HEK293 (cell line): ENCODE measurements at regions not wholly inside any gene's neighbourhood (a gene's known extent, or its start where the extent isn't known, plus 50 kb on each side); places are given as distances from the start of the nearest gene placed in this dataset.

Experiments
- CTCF ChIA-PET: fragments of 350-600 bp; formaldehyde crosslinking; extraction: SDS; loops from one replicate; lab custom pipeline; 2021; ENCODE audit warnings: antibody characterized with exemption; lab: Yijun Ruan, JAX
- POLR2A ChIA-PET: fragments of 300-600 bp; formaldehyde crosslinking; extraction: SDS; loops from one replicate; lab custom pipeline; 2020; ENCODE audit warnings: antibody characterized with exemption, inconsistent platforms; lab: Yijun Ruan, JAX
- H3K27ac ChIP-seq: fragments of 200-500 bp; sonication (Bioruptor generic); 2 replicates; pipeline ENCODE4 v1.5.1; 2014; ENCODE audit warnings: low read depth, low read length, control low read depth, inconsistent platforms; ENCODE audit errors: extremely low read depth
- H3K36me3 ChIP-seq, 2 experiments: fragments of 200-500 bp in 1 of 2; sonication (Bioruptor generic) in 1 of 2; 1 replicate in 1 of 2; 2 replicates in 1 of 2; pipeline ENCODE4 v1.5.1; 2014 to 2017; ENCODE audit warnings: inconsistent platforms in 2 of 2, low read length in 2 of 2; ENCODE audit not compliant: control insufficient read depth in 2 of 2, insufficient read depth in 1 of 2
- H3K4me1 ChIP-seq: fragments of 200-500 bp; sonication (Bioruptor generic); 2 replicates; pipeline ENCODE4 v1.5.1; 2014; ENCODE audit warnings: mild to moderate bottlenecking, low read length, inconsistent platforms; ENCODE audit not compliant: control insufficient read depth, insufficient read depth
- H3K4me3 ChIP-seq: 2 replicates; pipeline ENCODE4 v1.5.1; 2011; ENCODE audit warnings: low read depth, mild to moderate bottlenecking, control low read depth, low read length, moderate library complexity
- H3K9me3 ChIP-seq: fragments of 200-500 bp; sonication (Bioruptor generic); 2 replicates; pipeline ENCODE4 v1.5.1; 2014; ENCODE audit warnings: low read depth, low read length, inconsistent platforms; ENCODE audit not compliant: control insufficient read depth, insufficient read depth
- KLF10 ChIP-seq: fragments of 450-650 bp; IDR thresholded peaks from 2 replicates; pipeline ENCODE4 v1.5.1; 2018; ENCODE audit warnings: missing biosample characterization, mild to moderate bottlenecking, missing genetic modification characterization
- MZF1 ChIP-seq: fragments of 450-650 bp; formaldehyde crosslinking; IDR thresholded peaks from 2 replicates; pipeline ENCODE4 v1.5.1; 2017; ENCODE audit warnings: missing biosample characterization, missing genetic modification characterization, borderline replicate concordance
- ZBTB17 ChIP-seq: fragments of 450-650 bp; formaldehyde crosslinking; IDR thresholded peaks from 2 replicates; pipeline ENCODE4 v1.5.1; 2016; ENCODE audit warnings: missing biosample characterization, missing genetic modification characterization
- ZBTB20 ChIP-seq: fragments of 450-650 bp; formaldehyde crosslinking; IDR thresholded peaks from 2 replicates; pipeline ENCODE4 v1.5.1; 2016; ENCODE audit warnings: missing biosample characterization, missing genetic modification characterization
- ZBTB7A ChIP-seq: fragments of 450-650 bp; formaldehyde crosslinking; IDR thresholded peaks from 2 replicates; pipeline ENCODE4 v1.5.1; 2016; ENCODE audit warnings: low read depth, missing biosample characterization, missing genetic modification characterization
- ZIC2 ChIP-seq: fragments of 450-650 bp; formaldehyde crosslinking; IDR thresholded peaks from 2 replicates; pipeline ENCODE4 v1.5.1; 2016; ENCODE audit warnings: missing biosample characterization, missing genetic modification characterization
- ZNF114 ChIP-seq: fragments of 450-650 bp; formaldehyde crosslinking; IDR thresholded peaks from 2 replicates; pipeline ENCODE4 v1.5.0; 2017; ENCODE audit warnings: missing biosample characterization, missing genetic modification characterization
- ZNF16 ChIP-seq: fragments of 450-650 bp; formaldehyde crosslinking; IDR thresholded peaks from 2 replicates; pipeline ENCODE4 v1.5.1; 2016; ENCODE audit warnings: low read depth, missing biosample characterization, missing genetic modification characterization
- ZNF175 ChIP-seq: fragments of 450-650 bp; formaldehyde crosslinking; IDR thresholded peaks from 2 replicates; pipeline ENCODE4 v1.5.1; 2016; ENCODE audit warnings: missing biosample characterization, missing genetic modification characterization
- ZNF2 ChIP-seq: fragments of 450-650 bp; formaldehyde crosslinking; IDR thresholded peaks from 2 replicates; pipeline ENCODE4 v1.5.1; 2016; ENCODE audit warnings: missing biosample characterization, missing genetic modification characterization
- ZNF214 ChIP-seq: fragments of 450-650 bp; formaldehyde crosslinking; IDR thresholded peaks from 2 replicates; pipeline ENCODE4 v1.5.1; 2017; ENCODE audit warnings: missing biosample characterization, mild to moderate bottlenecking, missing genetic modification characterization, borderline replicate concordance
- ZNF292 ChIP-seq: fragments of 450-650 bp; formaldehyde crosslinking; IDR thresholded peaks from 2 replicates; pipeline ENCODE4 v1.5.1; 2016; ENCODE audit warnings: low read depth, missing biosample characterization, missing genetic modification characterization, borderline replicate concordance
- ZNF302 ChIP-seq: fragments of 450-650 bp; formaldehyde crosslinking; IDR thresholded peaks from 2 replicates; pipeline ENCODE4 v1.5.1; 2016; ENCODE audit warnings: missing biosample characterization, missing genetic modification characterization, low read depth
- ZNF391 ChIP-seq: fragments of 450-650 bp; formaldehyde crosslinking; IDR thresholded peaks from 2 replicates; pipeline ENCODE4 v1.5.1; 2016; ENCODE audit warnings: low read depth, missing biosample characterization, missing genetic modification characterization, borderline replicate concordance
- ZNF514 ChIP-seq: fragments of 450-650 bp; formaldehyde crosslinking; IDR thresholded peaks from 2 replicates; pipeline ENCODE4 v1.5.1; 2016; ENCODE audit warnings: missing biosample characterization, missing genetic modification characterization
- ZNF654 ChIP-seq: fragments of 450-650 bp; formaldehyde crosslinking; IDR thresholded peaks from 2 replicates; pipeline ENCODE4 v1.5.1; 2016; ENCODE audit warnings: low read depth, missing biosample characterization, missing genetic modification characterization
- TF ChIP-seq, protein P1 (sequence below): fragments of 450-650 bp; formaldehyde crosslinking; IDR thresholded peaks from 2 replicates; pipeline ENCODE4 v1.5.1; 2016; ENCODE audit warnings: missing biosample characterization, missing genetic modification characterization, borderline replicate concordance
- TF ChIP-seq, protein P2 (sequence below): fragments of 450-650 bp; formaldehyde crosslinking; IDR thresholded peaks from 2 replicates; pipeline ENCODE4 v1.5.1; 2016; ENCODE audit warnings: missing biosample characterization, missing genetic modification characterization, low read depth
- TF ChIP-seq, protein P3 (sequence below): fragments of 450-650 bp; formaldehyde crosslinking; IDR thresholded peaks from 2 replicates; pipeline ENCODE4 v1.5.1; 2016; ENCODE audit warnings: missing biosample characterization, missing genetic modification characterization
- TF ChIP-seq, protein P4 (sequence below): fragments of 450-650 bp; formaldehyde crosslinking; IDR thresholded peaks from 2 replicates; pipeline ENCODE4 v1.5.1; 2016; ENCODE audit warnings: missing biosample characterization, missing genetic modification characterization
- TF ChIP-seq, protein P5 (sequence below): fragments of 450-650 bp; formaldehyde crosslinking; IDR thresholded peaks from 2 replicates; pipeline ENCODE4 v1.5.1; 2016; ENCODE audit warnings: missing biosample characterization, missing genetic modification characterization

DNA sequence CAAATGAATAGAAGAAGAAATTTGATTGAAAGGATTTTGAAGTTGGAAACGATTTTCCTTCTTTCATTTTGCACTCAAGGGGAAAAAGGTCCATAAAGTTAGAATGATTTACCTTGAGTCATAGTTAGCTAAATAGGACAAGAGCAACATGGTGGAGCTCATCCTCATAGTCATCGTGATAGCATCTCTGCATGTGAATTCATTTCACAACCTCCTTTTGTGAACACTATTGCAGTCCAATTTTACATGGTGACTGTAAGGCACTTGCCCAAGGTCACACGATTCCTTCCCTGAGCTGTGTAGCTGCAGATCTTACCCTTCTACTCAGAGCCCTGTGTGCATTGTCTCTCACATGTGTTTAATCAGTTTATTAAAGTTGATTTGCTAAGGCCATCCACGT is 359.8 kb upstream of the C2CD4B start (continued):
- TF ChIP-seq MZF1, result no peak

DNA sequence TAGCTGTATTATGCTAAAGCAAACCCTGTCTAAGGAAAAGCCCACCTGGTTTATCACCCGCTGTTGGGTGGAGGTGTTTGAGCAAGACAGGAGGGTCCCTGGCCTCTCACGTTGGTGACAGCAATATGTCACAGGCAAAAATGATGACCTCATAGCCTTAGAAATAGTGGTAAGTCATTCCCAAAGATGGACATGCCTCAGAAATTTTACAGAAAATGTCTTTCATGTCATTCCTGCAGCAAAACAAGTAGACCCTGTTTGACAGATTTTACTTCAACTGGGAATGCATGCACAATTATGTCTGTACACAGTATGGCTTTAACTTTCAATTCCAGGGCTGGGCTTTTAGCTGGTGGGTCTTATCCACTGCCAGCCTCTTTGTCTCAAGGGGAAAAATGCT is 362.3 kb upstream of the C2CD4B start:
- no peaks in the 10 kb centered on the region for H3K4me1 ChIP-seq
- TF ChIP-seq, protein P1, sequence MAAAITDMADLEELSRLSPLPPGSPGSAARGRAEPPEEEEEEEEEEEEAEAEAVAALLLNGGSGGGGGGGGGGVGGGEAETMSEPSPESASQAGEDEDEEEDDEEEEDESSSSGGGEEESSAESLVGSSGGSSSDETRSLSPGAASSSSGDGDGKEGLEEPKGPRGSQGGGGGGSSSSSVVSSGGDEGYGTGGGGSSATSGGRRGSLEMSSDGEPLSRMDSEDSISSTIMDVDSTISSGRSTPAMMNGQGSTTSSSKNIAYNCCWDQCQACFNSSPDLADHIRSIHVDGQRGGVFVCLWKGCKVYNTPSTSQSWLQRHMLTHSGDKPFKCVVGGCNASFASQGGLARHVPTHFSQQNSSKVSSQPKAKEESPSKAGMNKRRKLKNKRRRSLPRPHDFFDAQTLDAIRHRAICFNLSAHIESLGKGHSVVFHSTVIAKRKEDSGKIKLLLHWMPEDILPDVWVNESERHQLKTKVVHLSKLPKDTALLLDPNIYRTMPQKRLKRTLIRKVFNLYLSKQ, result no peak
- no peak for TF ChIP-seq ZNF302 (tag by site-specific recombination)
- TF ChIP-seq, protein P2, sequence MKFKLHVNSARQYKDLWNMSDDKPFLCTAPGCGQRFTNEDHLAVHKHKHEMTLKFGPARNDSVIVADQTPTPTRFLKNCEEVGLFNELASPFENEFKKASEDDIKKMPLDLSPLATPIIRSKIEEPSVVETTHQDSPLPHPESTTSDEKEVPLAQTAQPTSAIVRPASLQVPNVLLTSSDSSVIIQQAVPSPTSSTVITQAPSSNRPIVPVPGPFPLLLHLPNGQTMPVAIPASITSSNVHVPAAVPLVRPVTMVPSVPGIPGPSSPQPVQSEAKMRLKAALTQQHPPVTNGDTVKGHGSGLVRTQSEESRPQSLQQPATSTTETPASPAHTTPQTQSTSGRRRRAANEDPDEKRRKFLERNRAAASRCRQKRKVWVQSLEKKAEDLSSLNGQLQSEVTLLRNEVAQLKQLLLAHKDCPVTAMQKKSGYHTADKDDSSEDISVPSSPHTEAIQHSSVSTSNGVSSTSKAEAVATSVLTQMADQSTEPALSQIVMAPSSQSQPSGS (tag by site-specific recombination), result peak; percentile 48
- no peaks in the 10 kb centered on the region for H3K36me3 ChIP-seq
- H3K27ac ChIP-seq, result no peak overlapping the region
- ChIA-PET CTCF (interaction anchor here (1.2 to 2.2 kb wide), 2 partner anchors 22 to 24 kb away, joined by 3 to 12 read pairs; no protein-coding TSS in a partner anchor), POLR2A (no interaction called here)
- no peak overlapping the region for H3K4me3 ChIP-seq
- no peaks in the 10 kb centered on the region for H3K9me3 ChIP-seq

DNA sequence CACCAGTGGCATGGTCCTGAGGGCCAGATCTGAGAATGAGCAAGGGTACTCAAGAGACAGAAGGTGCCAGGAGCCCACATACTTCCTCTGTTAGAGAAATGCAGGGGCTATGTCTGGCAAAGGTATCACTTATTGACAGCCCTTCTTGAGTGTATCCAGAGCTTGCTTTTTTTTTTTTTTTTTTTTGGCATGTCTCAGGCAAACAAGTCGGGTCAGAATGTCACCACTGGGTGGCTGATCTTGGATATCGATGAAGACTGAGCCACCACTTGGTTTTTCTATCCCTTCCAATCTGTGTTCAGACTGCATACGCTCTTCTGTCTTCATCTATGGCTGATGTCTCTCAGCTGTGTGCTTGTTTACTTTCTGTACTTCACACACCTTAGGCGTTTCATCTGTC is 363.4 kb upstream of the C2CD4B start:
- no peak overlapping the region for H3K27ac ChIP-seq
- CTCF ChIA-PET, result interaction anchor here (2.2 kb wide), 1 partner anchor 21 kb away, joined by 12 read pairs; no protein-coding TSS in a partner anchor
- no peaks in the 10 kb centered on the region for H3K9me3 ChIP-seq
- POLR2A ChIA-PET, result no interaction called here
- TF ChIP-seq ZNF292, result no peak
- TF ChIP-seq, protein P3, sequence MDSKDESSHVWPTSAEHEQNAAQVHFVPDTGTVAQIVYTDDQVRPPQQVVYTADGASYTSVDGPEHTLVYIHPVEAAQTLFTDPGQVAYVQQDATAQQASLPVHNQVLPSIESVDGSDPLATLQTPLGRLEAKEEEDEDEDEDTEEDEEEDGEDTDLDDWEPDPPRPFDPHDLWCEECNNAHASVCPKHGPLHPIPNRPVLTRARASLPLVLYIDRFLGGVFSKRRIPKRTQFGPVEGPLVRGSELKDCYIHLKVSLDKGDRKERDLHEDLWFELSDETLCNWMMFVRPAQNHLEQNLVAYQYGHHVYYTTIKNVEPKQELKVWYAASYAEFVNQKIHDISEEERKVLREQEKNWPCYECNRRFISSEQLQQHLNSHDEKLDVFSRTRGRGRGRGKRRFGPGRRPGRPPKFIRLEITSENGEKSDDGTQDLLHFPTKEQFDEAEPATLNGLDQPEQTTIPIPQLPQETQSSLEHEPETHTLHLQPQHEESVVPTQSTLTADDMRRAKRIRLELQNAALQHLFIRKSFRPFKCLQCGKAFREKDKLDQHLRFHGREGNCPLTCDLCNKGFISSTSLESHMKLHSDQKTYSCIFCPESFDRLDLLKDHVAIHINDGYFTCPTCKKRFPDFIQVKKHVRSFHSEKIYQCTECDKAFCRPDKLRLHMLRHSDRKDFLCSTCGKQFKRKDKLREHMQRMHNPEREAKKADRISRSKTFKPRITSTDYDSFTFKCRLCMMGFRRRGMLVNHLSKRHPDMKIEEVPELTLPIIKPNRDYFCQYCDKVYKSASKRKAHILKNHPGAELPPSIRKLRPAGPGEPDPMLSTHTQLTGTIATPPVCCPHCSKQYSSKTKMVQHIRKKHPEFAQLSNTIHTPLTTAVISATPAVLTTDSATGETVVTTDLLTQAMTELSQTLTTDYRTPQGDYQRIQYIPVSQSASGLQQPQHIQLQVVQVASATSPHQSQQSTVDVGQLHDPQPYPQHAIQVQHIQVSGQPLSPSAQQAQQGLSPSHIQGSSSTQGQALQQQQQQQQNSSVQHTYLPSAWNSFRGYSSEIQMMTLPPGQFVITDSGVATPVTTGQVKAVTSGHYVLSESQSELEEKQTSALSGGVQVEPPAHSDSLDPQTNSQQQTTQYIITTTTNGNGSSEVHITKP (tag by site-specific recombination), result no peak
- TF ChIP-seq ZBTB20 (tag by site-specific recombination), result no peak
- no peak for TF ChIP-seq ZNF654 (tag by site-specific recombination)
- TF ChIP-seq, all 188 proteins: peak for 0
- H3K4me1 ChIP-seq, result no peaks in the 10 kb centered on the region
- H3K36me3 ChIP-seq, result no peaks in the 10 kb centered on the region
- H3K4me3 ChIP-seq, result no peak overlapping the region

DNA sequence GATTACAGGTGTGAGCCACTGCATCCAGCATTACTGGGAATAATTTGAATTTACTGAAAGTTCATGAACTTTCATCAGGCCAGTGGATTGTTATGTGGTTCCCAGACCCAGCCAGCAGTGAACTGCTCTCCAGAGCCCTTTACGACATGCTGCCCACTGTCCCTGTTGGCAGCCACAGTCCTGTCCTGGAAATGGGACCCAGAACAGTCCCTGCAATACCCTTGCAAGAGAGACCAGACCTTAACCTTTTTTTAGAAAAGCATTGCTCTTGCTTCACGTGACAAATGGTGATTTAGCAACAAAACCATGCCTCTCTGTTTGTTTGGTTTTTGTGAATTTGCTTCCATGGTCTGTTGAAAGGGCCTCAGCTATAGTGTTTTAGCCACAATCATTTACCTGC is 367.3 kb upstream of the C2CD4B start:
- CTCF ChIA-PET, result no interaction called here
- H3K27ac ChIP-seq, result no peak overlapping the region
- no peaks in the 10 kb centered on the region for H3K4me1 ChIP-seq
- POLR2A ChIA-PET, result no interaction called here
- no peak overlapping the region for H3K4me3 ChIP-seq
- H3K36me3 ChIP-seq, result no peaks in the 10 kb centered on the region
- H3K9me3 ChIP-seq, result no peaks in the 10 kb centered on the region
- TF ChIP-seq, protein P4, sequence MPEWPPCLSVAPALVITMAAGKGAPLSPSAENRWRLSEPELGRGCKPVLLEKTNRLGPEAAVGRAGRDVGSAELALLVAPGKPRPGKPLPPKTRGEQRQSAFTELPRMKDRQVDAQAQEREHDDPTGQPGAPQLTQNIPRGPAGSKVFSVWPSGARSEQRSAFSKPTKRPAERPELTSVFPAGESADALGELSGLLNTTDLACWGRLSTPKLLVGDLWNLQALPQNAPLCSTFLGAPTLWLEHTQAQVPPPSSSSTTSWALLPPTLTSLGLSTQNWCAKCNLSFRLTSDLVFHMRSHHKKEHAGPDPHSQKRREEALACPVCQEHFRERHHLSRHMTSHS (tag by site-specific recombination), result no peak
- no peak for TF ChIP-seq ZNF2 (tag by site-specific recombination)
- TF ChIP-seq ZIC2 (tag by site-specific recombination), result no peak
- no peak for TF ChIP-seq ZNF16 (tag by site-specific recombination)
- TF ChIP-seq ZBTB7A (tag by site-specific recombination), result no peak
- TF ChIP-seq ZNF514 (tag by site-specific recombination), result no peak
- no peak for TF ChIP-seq ZNF175 (tag by site-specific recombination)
- TF ChIP-seq ZNF214, result no peak
- TF ChIP-seq ZNF391 (tag by site-specific recombination), result no peak
- TF ChIP-seq ZBTB17, result no peak
- TF ChIP-seq, protein P5, sequence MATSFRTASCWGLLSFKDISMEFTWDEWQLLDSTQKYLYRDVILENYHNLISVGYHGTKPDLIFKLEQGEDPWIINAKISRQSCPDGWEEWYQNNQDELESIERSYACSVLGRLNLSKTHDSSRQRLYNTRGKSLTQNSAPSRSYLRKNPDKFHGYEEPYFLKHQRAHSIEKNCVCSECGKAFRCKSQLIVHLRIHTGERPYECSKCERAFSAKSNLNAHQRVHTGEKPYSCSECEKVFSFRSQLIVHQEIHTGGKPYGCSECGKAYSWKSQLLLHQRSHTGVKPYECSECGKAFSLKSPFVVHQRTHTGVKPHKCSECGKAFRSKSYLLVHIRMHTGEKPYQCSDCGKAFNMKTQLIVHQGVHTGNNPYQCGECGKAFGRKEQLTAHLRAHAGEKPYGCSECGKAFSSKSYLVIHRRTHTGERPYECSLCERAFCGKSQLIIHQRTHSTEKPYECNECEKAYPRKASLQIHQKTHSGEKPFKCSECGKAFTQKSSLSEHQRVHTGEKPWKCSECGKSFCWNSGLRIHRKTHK (tag by site-specific recombination), result no peak
- no peak for TF ChIP-seq ZNF114 (tag by site-specific recombination)
- no peak for TF ChIP-seq KLF10
